HG02763 (cell line): ENCODE measurements at regions not wholly inside any gene's neighbourhood (a gene's known extent, or its start where the extent isn't known, plus 50 kb on each side); places are given as distances from the start of the nearest gene placed in this dataset.
"Not testable (repeated sequence)": the region's sequence is repeated elsewhere in the genome, so short reads cannot be mapped to it uniquely, and the experiment has no call there.

Experiments
- ATAC-seq: cut with Tn5 transposase; IDR thresholded peaks from one replicate; pipeline ENCODE4 v1.9.1; 2021; ENCODE audit warnings: mild to moderate bottlenecking, moderate library complexity; ENCODE audit not compliant: unreplicated experiment

DNA sequence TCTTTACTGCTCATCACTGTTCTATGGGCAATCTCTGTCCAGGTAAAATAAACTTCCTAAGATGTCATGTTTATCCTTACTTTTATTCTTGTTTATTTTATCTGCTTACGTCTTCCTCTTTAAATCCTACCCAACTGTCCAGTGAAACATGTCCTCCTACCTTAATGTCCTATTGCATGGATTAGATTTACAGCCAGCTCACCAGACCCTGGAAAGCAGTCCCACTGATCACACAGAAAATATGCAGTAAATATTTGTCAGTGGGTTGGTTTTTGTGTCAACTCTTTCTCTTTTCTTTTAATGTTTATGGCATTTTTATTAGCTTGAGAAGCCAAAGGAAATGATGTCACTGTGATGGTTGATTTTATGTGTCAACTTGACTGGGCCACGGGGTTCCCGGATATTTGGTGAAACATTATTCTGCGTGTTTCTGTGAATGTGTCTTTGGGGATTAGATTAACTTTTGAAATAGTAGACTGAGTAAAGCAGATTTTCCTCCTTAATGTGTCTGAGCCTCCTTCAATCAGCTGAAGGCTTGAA lies 258.3 kb downstream of the SRGAP2C start:
- ATAC-seq, result no peak

DNA sequence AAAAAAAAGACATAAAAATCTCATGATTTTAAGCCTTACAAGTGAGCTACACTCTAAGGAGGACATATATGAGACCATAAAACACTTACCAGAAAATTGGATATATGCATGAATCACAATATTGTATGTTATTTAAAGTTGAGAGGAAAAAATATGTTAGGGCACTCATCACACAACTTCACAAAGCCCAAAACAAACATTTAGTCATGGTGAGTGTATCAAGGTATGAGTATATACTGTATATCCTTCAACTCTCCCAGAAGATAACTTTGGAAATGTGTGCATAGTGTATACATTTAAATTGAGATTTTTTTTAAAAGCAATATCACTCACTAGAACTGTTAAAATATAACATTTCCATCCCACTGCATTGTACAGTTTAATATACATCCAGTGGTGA lies 259.3 kb downstream of the SRGAP2C start:
- ATAC-seq, result no peak

- ATAC-seq, result no peak
Observed at GRCh38 chr1:121445679-121446078, 260.9 kb downstream of the SRGAP2C start.

- ATAC-seq, result not testable (repeated sequence)
Observed at GRCh38 chr1:121447280-121447923, 262.6 kb downstream of the SRGAP2C start.

- not testable (repeated sequence) for ATAC-seq
Observed at GRCh38 chr1:121448064-121448463, 263.3 kb downstream of the SRGAP2C start.

GRCh38 chr1:121448851-121449250 lies 264.1 kb downstream of the SRGAP2C start:
- no peak for ATAC-seq

DNA sequence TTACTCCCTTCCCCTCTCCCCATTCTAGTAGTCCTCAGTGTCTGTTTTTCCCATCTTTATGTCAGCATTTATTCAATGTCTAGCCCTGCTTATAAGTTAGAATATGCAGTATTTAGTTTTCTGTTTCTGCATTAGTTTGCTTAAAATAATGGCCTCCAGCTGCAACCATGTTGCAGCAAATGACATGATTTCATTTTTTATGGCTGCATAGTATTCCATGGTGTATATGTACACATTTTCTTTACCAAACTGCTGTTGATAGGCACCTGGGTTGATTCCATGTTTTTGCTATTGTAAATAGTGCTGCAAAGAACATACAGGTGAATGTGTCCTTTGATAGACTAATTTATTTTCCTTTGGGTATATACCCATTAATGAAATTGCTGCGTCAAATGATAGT lies 267.7 kb downstream of the SRGAP2C start:
- no peak for ATAC-seq

- peak; percentile 100 for ATAC-seq
Observed at GRCh38 chr1:121458291-121459048, 273.7 kb downstream of the SRGAP2C start.

- no peak for ATAC-seq
Observed at GRCh38 chr1:121459235-121459634, 274.5 kb downstream of the SRGAP2C start.

DNA sequence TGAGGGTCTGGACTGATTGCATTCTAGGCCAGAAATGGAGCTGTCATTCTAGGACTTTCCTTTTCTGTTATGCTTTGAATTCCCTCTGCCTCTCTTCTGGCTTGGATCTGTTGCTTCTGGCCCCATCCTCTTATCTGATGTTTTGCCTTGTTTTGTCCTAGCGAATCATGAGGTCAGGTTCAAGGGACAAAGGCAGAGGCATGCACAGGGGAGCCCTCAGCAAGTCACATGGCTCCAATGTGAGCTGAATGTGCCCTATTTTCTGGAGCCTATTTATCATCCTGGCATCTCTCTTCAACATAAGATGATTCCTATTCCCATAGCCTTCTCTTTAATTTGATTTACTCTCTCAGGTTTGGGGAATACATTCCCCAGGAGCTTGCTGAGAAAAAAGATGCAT lies 284.6 kb downstream of the SRGAP2C start:
- ATAC-seq, result not testable (repeated sequence)

DNA sequence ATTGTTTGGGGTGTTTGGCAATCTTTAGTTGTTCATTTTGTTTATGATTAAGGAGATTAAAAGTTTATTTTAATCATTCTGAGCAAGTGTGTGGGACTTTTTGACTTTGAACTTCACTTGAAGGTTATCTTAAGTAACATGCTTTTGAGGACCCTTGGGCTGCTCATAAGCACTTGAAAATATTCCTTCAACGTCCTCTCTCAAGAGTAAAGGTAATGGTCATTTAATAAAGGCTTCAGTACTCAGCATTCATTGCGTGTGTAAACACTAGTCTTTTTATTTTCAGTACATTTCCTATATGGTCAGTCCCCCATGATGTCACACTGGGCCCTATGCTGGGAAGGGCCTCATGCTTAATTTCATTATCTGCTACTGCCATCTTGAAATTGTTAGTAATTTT lies 285.6 kb downstream of the SRGAP2C start:
- ATAC-seq, result not testable (repeated sequence)

GRCh38 chr1:121471523-121471922 lies 286.7 kb downstream of the SRGAP2C start:
- peak; percentile 99 for ATAC-seq

GRCh38 chr1:121472017-121472416 lies 287.2 kb downstream of the SRGAP2C start:
- ATAC-seq, result no peak

- no peak for ATAC-seq
Observed at GRCh38 chr1:121483234-121483633, 298.5 kb downstream of the SRGAP2C start.

GRCh38 chr1:121483961-121484424 lies 299.2 kb downstream of the SRGAP2C start:
- no peak for ATAC-seq

GRCh38 chr1:121494796-121495195 lies 310.0 kb downstream of the SRGAP2C start:
- ATAC-seq, result not testable (repeated sequence)

GRCh38 chr1:121511455-121511854 lies 326.7 kb downstream of the SRGAP2C start:
- not testable (repeated sequence) for ATAC-seq

GRCh38 chr1:121511876-121512275 lies 327.1 kb downstream of the SRGAP2C start:
- ATAC-seq, result not testable (repeated sequence)

DNA sequence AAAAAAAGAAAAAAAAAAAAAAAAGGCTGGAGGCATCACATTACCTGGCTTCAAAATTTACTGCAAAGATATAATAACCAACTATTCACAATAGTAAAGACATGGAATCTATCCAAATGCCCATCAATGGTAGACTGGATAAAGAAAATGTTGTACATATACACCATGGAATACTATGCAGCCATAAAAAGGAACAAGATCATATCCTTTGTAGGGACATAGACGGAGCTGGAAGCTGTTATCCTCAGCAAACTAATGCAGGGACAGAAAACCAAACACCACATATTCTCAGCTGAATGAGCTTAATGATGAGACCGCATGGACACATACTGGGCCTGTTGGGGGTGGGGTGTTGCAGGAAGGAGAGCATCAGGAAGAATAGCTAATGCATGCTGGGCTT lies 330.5 kb downstream of the SRGAP2C start:
- no peak for ATAC-seq

GRCh38 chr1:121516234-121516967 lies 331.6 kb downstream of the SRGAP2C start:
- peak; percentile 84 for ATAC-seq

- no peak for ATAC-seq
Observed at GRCh38 chr1:121517586-121518230, 332.9 kb downstream of the SRGAP2C start.
